A673 (cell line): ENCODE measurements at regions not wholly inside any gene's neighbourhood (a gene's known extent, or its start where the extent isn't known, plus 50 kb on each side); places are given as distances from the start of the nearest gene placed in this dataset.
"Not testable (repeated sequence)": the region's sequence is repeated elsewhere in the genome, so short reads cannot be mapped to it uniquely, and the experiment has no call there.

Experiments
- BruUV-seq: library from RNA; stranded (reverse); fragments of 400-500 nt; replicated peaks from 2 replicates; lab custom pipeline; 2021; lab: Mats Ljungman, UMichigan
- CTCF ChIA-PET: fragments of 300-600 bp; sonication (Branson Sonifier 250); formaldehyde crosslinking; loops from one replicate; lab custom pipeline; 2022; ENCODE audit warnings: antibody characterized with exemption; lab: Charles Lee
- POLR2A ChIA-PET: fragments of 300-600 bp; sonication (Branson Sonifier 250); formaldehyde crosslinking; loops from one replicate; lab custom pipeline; 2022; ENCODE audit warnings: antibody characterized with exemption; ENCODE audit not compliant: low non-redundant PET; lab: Charles Lee
- DNase-seq: peaks from one replicate; pipeline ENCODE4 v3.0.0-alpha.2; 2015; ENCODE audit warnings: low spot score
- H3K27ac ChIP-seq: fragments of 200-600 bp; sonication (generic); 2 replicates; pipeline ENCODE4 v1.5.1; 2016; ENCODE audit warnings: mixed run types, low read depth, mild to moderate bottlenecking, mixed read lengths, antibody characterized with exemption, low read length; ENCODE audit not compliant: poor library complexity, severe bottlenecking
- H3K27me3 ChIP-seq: fragments of 200-600 bp; sonication (generic); replicated peaks from 2 replicates; pipeline ENCODE4 v1.6.1; 2017; ENCODE audit warnings: mixed run types, low read depth, mild to moderate bottlenecking, mixed read lengths, antibody characterized with exemption, low read length; ENCODE audit not compliant: insufficient read depth, poor library complexity
- H3K36me3 ChIP-seq: fragments of 200-600 bp; sonication (generic); 2 replicates; pipeline ENCODE4 v1.6.1; 2016; ENCODE audit warnings: mixed run types, mild to moderate bottlenecking, mixed read lengths, antibody characterized with exemption, low read length; ENCODE audit not compliant: insufficient read depth, poor library complexity, severe bottlenecking
- H3K4me1 ChIP-seq: fragments of 200-600 bp; sonication (generic); 2 replicates; pipeline ENCODE4 v1.6.1; 2017; ENCODE audit warnings: mixed run types, mild to moderate bottlenecking, mixed read lengths, antibody characterized with exemption, low read length; ENCODE audit not compliant: insufficient read depth, poor library complexity, severe bottlenecking
- H3K4me3 ChIP-seq: fragments of 200-600 bp; sonication (generic); 2 replicates; pipeline ENCODE4 v1.5.1; 2016; ENCODE audit warnings: low read depth, mixed run types, mild to moderate bottlenecking, mixed read lengths, low read length; ENCODE audit not compliant: poor library complexity, severe bottlenecking
- H3K9me3 ChIP-seq: fragments of 200-600 bp; sonication (generic); 2 replicates; pipeline ENCODE4 v1.6.1; 2016; ENCODE audit warnings: mixed run types, low read depth, mild to moderate bottlenecking, mixed read lengths, antibody characterized with exemption, low read length; ENCODE audit not compliant: poor library complexity, severe bottlenecking
- EZH2 ChIP-seq: fragments of 200-600 bp; sonication (generic); IDR thresholded peaks from 2 replicates; pipeline ENCODE4 v1.6.1; 2017; ENCODE audit warnings: borderline replicate concordance, low read depth, mild to moderate bottlenecking, mixed read lengths, antibody characterized with exemption, low read length; ENCODE audit not compliant: poor library complexity, severe bottlenecking
- intact Hi-C: fragments of 100-400 bp; cut with micrococcal nuclease; formaldehyde crosslinking; loops from one replicate; pipeline ENCODE4 v1.10.0; 2022; ENCODE audit not compliant: unreplicated experiment
- TF ChIP-seq, protein P1 (sequence below): fragments of 300-800, 200-600 bp; sonication (generic); conservative IDR thresholded peaks from 2 replicates; pipeline ENCODE4 v1.5.1; 2017; ENCODE audit warnings: low read depth, mild to moderate bottlenecking, antibody characterized with exemption, low read length, moderate library complexity, mixed read lengths

GRCh38 chr11:81192516-81192915, 1541.1 kb downstream of the FAM181B start:
- no peak overlapping the region for H3K27ac ChIP-seq

DNA sequence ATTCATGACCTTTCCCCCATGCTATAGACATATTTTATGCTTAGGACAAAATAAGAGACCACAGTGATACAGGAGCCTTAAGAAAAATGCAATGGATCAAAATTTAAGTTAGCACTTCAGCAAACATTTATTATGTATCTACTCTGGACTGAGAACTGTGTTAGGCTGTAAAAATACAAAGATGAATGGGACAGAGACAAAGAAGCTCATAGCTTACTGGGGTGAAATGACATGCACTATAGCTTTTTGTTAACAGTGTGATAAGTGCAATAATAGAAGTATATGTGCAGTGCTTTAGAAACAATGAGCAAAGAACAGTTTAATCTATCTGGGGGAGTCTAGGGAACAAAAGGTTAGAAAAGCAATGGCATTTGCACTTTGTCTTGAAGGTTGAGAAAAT, 1543.1 kb downstream of the FAM181B start:
- Histone ChIP-seq H3K9me3 (no peaks in the 10 kb centered on the region), H3K4me3 (no peak overlapping the region), H3K4me1 (peaks cover 9% of the 10 kb centered on the region), H3K36me3 (no peaks in the 10 kb centered on the region), H3K27ac (no peak overlapping the region), H3K27me3 (no peaks in the 10 kb centered on the region)
- CTCF ChIA-PET: no interaction called here
- POLR2A ChIA-PET: no interaction called here
- no peak for TF ChIP-seq EZH2
- TF ChIP-seq, protein P1, sequence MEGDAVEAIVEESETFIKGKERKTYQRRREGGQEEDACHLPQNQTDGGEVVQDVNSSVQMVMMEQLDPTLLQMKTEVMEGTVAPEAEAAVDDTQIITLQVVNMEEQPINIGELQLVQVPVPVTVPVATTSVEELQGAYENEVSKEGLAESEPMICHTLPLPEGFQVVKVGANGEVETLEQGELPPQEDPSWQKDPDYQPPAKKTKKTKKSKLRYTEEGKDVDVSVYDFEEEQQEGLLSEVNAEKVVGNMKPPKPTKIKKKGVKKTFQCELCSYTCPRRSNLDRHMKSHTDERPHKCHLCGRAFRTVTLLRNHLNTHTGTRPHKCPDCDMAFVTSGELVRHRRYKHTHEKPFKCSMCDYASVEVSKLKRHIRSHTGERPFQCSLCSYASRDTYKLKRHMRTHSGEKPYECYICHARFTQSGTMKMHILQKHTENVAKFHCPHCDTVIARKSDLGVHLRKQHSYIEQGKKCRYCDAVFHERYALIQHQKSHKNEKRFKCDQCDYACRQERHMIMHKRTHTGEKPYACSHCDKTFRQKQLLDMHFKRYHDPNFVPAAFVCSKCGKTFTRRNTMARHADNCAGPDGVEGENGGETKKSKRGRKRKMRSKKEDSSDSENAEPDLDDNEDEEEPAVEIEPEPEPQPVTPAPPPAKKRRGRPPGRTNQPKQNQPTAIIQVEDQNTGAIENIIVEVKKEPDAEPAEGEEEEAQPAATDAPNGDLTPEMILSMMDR: no peak
- DNase-seq: no peak
- BruUV-seq: no TSS peak
- intact Hi-C loops: no loop called here

More at GRCh38 chr11:81192516-81192915, 1541.1 kb downstream of the FAM181B start:
- H3K27me3 ChIP-seq: no peaks in the 10 kb centered on the region
- H3K36me3 ChIP-seq: no peaks in the 10 kb centered on the region
- peaks cover 9% of the 10 kb centered on the region for H3K4me1 ChIP-seq
- no peaks in the 10 kb centered on the region for H3K9me3 ChIP-seq
- ChIA-PET CTCF (no interaction called here), POLR2A (interaction anchor here (0.7 kb wide), 1 partner anchor 94 kb away, joined by 5 read pairs; no protein-coding TSS in a partner anchor)
- no peak for DNase-seq
- TF ChIP-seq, protein P1: no peak
- no peak for TF ChIP-seq EZH2
- no TSS peak for BruUV-seq
- no peak overlapping the region for H3K4me3 ChIP-seq
- intact Hi-C loops: no loop called here

DNA sequence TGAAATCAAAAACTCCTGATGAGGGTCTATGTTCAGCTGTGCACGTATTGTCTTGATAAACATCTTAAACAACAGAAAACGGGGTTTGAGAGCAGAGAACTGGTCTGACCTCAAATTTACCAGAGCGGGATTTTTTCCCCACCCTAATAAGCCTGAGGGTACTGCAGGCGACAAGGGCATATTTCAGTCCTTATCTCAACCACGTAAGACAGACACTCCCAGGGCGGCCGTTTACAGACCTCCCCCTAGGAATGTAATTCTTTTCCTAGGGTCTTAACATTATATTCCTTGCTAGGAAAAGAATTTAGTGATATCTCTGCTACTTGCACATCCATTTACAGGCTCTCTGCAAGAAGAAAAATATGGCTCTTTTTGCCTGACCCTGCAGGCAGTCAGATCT, 1546.6 kb downstream of the FAM181B start:
- intact Hi-C loops, H3K4me1 ChIP-seq, H3K27ac ChIP-seq, DNase-seq, CTCF ChIA-PET, H3K27me3 ChIP-seq, POLR2A ChIA-PET, BruUV-seq, H3K4me3 ChIP-seq, H3K36me3 ChIP-seq, H3K9me3 ChIP-seq: not testable (repeated sequence)

DNA sequence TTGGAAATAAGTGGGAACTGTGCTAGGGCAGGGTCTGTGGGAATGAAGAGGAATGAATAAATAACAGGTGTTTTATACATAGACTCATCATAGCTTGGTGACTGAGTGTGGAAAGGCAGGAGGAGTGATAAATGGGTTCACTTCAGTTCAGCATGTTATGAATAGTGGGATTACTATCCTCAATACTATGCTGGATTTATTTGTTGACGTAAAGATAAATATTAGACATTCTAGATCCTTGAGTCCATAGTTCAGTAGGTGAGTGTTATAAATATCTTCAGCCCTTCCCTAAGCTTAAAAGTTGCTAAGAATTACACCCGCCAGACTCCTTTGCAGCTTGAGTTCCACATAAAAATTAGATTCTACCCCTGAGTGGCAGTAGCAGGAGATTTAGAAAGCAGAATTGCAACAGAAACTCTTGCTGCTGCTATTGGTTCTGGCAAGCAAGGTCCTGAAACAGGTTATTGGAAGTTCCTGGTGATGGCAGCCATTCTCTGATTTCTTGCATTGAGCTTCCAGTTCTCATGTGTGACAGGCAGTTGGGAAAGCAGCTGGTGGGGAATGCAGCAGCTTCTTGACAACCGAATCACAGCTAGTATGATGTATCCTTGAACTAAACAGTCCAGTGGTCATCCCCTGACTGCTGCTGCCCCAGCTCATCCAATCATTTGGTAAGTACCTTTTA, 1558.9 kb downstream of the FAM181B start:
- BruUV-seq: no TSS peak
- TF ChIP-seq EZH2: no peak
- TF ChIP-seq, protein P1: no peak
- POLR2A ChIA-PET: interaction anchor here (0.6 kb wide), 1 partner anchor 87 kb away, joined by 3 read pairs; no protein-coding TSS in a partner anchor

More for the DNA sequence above, 1558.9 kb downstream of the FAM181B start:
- Histone ChIP-seq H3K9me3 (no peaks in the 10 kb centered on the region), H3K4me3 (no peak overlapping the region), H3K36me3 (no peaks in the 10 kb centered on the region), H3K27ac (no peak overlapping the region), H3K4me1 (no peaks in the 10 kb centered on the region), H3K27me3 (no peaks in the 10 kb centered on the region)
- CTCF ChIA-PET: no interaction called here
- DNase-seq: no peak
- intact Hi-C loops: no loop called here
